Activated CD4-positive, alpha-beta T cell treated with anti-CD3 and anti-CD28 coated beads for 1 hour (primary cell): ENCODE measurements at regions not wholly inside any gene's neighbourhood (a gene's known extent, or its start where the extent isn't known, plus 50 kb on each side); places are given as distances from the start of the nearest gene placed in this dataset.
A peak's percentile ranks its signal among the peaks of the same experiment; 100 is the strongest.

ENCODE experiments used
- DNase-seq: peaks from one replicate; pipeline ENCODE4 v3.0.0-alpha.2; 2020

- no peak for DNase-seq
These were observed 98.1 kb upstream of the NFIA start for GRCh38 chr1:60984062-60984799.

- DNase-seq: no peak
These were observed 98.7 kb upstream of the NFIA start for GRCh38 chr1:60983701-60984061.

GRCh38 chr1:60982539-60982938 lies 99.8 kb upstream of the NFIA start:
- no peak for DNase-seq

- DNase-seq: no peak
These were observed 101.0 kb upstream of the NFIA start for GRCh38 chr1:60981357-60981756.

GRCh38 chr1:60978421-60979357 lies 103.7 kb upstream of the NFIA start:
- DNase-seq: peak; percentile 14

GRCh38 chr1:60977661-60978060 lies 104.7 kb upstream of the NFIA start:
- no peak for DNase-seq

- DNase-seq: no peak
These were observed 107.6 kb upstream of the NFIA start for GRCh38 chr1:60974524-60975372.

GRCh38 chr1:60973668-60974067 lies 108.7 kb upstream of the NFIA start:
- no peak for DNase-seq

- no peak for DNase-seq
These were observed 109.5 kb upstream of the NFIA start for GRCh38 chr1:60972841-60973364.

- no peak for DNase-seq
These were observed 111.0 kb upstream of the NFIA start for GRCh38 chr1:60971330-60971729.

- no peak for DNase-seq
These were observed 112.3 kb upstream of the NFIA start for GRCh38 chr1:60969971-60970509.

- DNase-seq: no peak
These were observed 117.0 kb upstream of the NFIA start for GRCh38 chr1:60965280-60965854.

GRCh38 chr1:60963167-60963940 lies 119.0 kb upstream of the NFIA start:
- DNase-seq: no peak

- no peak for DNase-seq
These were observed 121.4 kb upstream of the NFIA start for GRCh38 chr1:60960891-60961461.

GRCh38 chr1:60959701-60960100 lies 122.7 kb upstream of the NFIA start:
- no peak for DNase-seq

GRCh38 chr1:60958001-60958400 lies 124.4 kb upstream of the NFIA start:
- no peak for DNase-seq

GRCh38 chr1:60956520-60956919 lies 125.8 kb upstream of the NFIA start:
- no peak for DNase-seq

- no peak for DNase-seq
These were observed 129.7 kb upstream of the NFIA start for GRCh38 chr1:60952612-60953111.

GRCh38 chr1:60950224-60951063 lies 131.9 kb upstream of the NFIA start:
- no peak for DNase-seq

- DNase-seq: no peak
These were observed 132.5 kb upstream of the NFIA start for GRCh38 chr1:60949826-60950197.
